ENCODE measurements at regions not wholly inside any gene's neighbourhood (a gene's known extent, or its start where the extent isn't known, plus 50 kb on each side); places are given as distances from the start of the nearest gene placed in this dataset.
"Not testable (repeated sequence)": the region's sequence is repeated elsewhere in the genome, so short reads cannot be mapped to it uniquely, and the experiment has no call there.

GRCh38 chr1:224023122-224023521 lies 90.8 kb upstream of the FBXO28 start:
- not testable (repeated sequence) for DNase-seq

- DNase-seq, result not testable (repeated sequence)
Observed at GRCh38 chr1:224022249-224022970, 91.5 kb upstream of the FBXO28 start.

GRCh38 chr1:224019866-224020265 lies 94.0 kb upstream of the FBXO28 start:
- DNase-seq, result not testable (repeated sequence)

- DNase-seq, result not testable (repeated sequence)
Observed at GRCh38 chr1:224015782-224016181, 98.1 kb upstream of the FBXO28 start.

GRCh38 chr1:224014330-224014649 lies 99.6 kb upstream of the FBXO28 start:
- DNase-seq, result no peak

- not testable (repeated sequence) for DNase-seq
Observed at GRCh38 chr1:224013626-224014329, 100.1 kb upstream of the FBXO28 start.

GRCh38 chr1:224012807-224013434 lies 101.0 kb upstream of the FBXO28 start:
- DNase-seq, result not testable (repeated sequence)

GRCh38 chr1:224012162-224012561 lies 101.7 kb upstream of the FBXO28 start:
- not testable (repeated sequence) for DNase-seq

GRCh38 chr1:224011751-224012150 lies 102.2 kb upstream of the FBXO28 start:
- not testable (repeated sequence) for DNase-seq

- DNase-seq, result not testable (repeated sequence)
Observed at GRCh38 chr1:224011153-224011552, 102.8 kb upstream of the FBXO28 start.

GRCh38 chr1:224005973-224006372 lies 107.9 kb upstream of the FBXO28 start:
- DNase-seq, result not testable (repeated sequence)

- not testable (repeated sequence) for DNase-seq
Observed at GRCh38 chr1:224004552-224005315, 109.2 kb upstream of the FBXO28 start.

GRCh38 chr1:224003896-224004295 lies 110.0 kb upstream of the FBXO28 start:
- DNase-seq, result not testable (repeated sequence)

- DNase-seq, result not testable (repeated sequence)
Observed at GRCh38 chr1:224001757-224002156, 112.2 kb upstream of the FBXO28 start.

- not testable (repeated sequence) for DNase-seq
Observed at GRCh38 chr1:223999761-224000160, 114.2 kb upstream of the FBXO28 start.

- DNase-seq, result not testable (repeated sequence)
Observed at GRCh38 chr1:223998676-223999455, 115.0 kb upstream of the FBXO28 start.

GRCh38 chr1:223996376-223996775 lies 117.5 kb upstream of the FBXO28 start:
- DNase-seq, result not testable (repeated sequence)

GRCh38 chr1:223992456-223993246 lies 121.3 kb upstream of the FBXO28 start:
- peak; percentile 96 for DNase-seq

- DNase-seq, result not testable (repeated sequence)
Observed at GRCh38 chr1:223991297-223991857, 122.5 kb upstream of the FBXO28 start.

- not testable (repeated sequence) for DNase-seq
Observed at GRCh38 chr1:223961985-223962384, 116.2 kb upstream of the TP53BP2 start.

- DNase-seq, result not testable (repeated sequence)
Observed at GRCh38 chr1:223952801-223953200, 107.1 kb upstream of the TP53BP2 start.

All from DMS79 (cell line).